T1000 (cell line): ENCODE measurements at regions not wholly inside any gene's neighbourhood (a gene's known extent, or its start where the extent isn't known, plus 50 kb on each side); places are given as distances from the start of the nearest gene placed in this dataset.

Source experiments
- DNase-seq: peaks from one replicate; lab custom pipeline; 2025; ENCODE audit warnings: mixed read lengths; lab: John Stamatoyannopoulos, UW

DNA sequence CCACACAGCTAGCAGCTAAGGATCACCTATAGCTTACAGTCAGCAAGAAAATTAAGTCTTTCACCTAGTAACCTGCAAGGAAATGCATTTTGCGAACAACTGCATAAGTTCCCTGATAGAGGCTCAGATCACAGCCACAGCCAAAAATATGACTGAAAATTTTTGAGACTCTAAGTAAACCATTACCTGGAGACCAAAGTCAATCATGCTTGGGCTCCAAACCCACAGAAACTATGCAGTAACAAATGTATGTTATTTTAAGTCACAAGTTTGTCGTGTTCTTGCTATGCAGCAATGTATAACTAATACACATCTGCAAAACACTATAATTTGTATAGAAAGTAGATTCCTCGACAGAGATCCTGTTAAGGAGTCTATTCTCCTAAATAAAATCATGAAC lies 1025.7 kb upstream of the RAG2 start:
- DNase-seq = no peak

DNA sequence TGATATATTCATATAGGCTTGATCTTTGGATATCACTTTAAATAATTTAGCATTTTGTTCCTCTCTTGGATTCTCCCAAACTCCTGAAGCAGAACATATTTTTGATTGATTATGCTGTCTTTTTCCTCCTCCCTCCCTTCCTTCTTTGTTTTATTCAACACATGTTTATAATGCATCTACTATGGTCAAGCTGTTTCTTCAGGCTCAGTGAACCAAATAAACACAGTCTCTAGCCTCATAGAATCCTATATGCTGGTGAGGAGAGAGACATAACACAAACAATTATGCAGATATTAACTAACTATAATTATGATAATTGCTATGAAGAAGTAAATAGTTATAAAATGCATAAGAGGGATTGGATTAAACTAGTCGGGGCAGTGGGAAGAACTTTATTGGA lies 1023.6 kb upstream of the RAG2 start:
- DNase-seq = no peak

DNA sequence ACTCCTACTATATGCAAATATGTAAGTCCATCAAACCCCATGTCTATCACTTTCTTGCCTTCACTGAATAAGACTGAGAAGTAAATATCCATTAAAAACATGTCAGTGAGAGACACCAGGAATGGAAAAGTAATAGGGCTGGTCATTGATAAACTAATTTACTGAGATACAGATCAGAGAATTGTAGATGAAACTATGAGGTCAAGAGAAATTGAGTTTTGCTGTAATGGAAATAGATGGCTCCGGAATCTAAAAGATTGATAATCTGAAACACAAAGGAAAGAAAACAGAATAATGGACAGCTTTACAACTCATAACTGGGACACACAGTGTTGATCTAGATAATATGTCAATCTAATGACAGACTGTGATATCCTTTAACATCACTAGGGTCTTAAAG lies 1018.3 kb upstream of the RAG2 start:
- no peak for DNase-seq

DNA sequence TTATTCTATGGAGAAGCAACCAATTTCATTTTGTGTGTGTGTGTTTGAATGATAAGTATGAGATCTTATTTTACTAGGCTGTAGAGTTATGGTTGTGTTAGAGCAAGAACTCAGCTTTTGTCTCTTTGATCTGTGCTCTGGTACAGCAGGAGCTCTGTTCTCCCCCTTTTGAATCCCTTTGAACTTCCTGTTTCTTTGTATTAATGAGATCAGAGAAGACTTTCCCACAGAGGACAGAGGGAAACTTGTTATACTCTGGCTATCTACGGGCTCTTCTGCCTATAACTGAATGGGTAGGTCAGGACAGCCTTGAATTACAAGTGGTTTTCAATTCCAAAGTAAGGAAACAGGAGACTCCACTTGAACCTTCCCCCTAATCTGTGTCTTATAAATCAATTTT lies 1015.0 kb upstream of the RAG2 start:
- DNase-seq = no peak

DNA sequence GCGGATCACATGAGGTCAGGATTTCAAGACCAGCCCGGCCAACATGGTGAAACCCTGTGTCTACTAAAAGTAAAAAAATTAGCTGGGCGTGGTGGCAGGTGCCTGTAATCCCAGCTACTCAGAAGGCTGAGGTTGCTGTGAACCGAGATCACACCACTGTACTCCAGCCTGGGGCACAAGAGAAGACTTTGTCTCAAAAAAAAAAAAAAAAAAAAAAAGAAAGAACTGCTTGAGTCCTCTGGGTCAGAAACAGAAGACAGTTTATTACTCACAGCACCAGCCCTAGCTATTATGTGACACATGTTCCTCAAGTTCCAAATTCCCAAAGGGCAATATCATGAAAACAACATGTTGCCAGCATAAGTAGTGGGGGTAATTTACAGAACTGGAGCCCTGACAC lies 1014.1 kb upstream of the RAG2 start:
- no peak for DNase-seq

DNA sequence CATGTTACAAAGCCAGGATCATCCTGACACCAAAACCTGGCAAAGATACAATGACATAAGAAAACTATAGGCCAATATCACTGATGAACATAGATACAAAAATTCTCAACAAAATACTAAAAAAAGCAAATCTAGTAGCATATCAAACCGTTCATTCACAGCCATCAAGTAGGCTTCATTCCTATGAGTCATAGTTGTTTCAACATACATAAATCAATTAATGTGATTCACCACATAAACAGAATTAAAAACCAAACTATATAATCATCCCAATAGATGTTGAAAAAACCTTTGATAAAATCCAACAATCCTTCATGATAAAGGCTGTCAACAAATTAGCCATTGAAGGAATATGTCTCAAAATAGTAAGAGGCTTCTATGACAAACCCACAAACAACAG lies 1007.2 kb upstream of the RAG2 start:
- no peak for DNase-seq

DNA sequence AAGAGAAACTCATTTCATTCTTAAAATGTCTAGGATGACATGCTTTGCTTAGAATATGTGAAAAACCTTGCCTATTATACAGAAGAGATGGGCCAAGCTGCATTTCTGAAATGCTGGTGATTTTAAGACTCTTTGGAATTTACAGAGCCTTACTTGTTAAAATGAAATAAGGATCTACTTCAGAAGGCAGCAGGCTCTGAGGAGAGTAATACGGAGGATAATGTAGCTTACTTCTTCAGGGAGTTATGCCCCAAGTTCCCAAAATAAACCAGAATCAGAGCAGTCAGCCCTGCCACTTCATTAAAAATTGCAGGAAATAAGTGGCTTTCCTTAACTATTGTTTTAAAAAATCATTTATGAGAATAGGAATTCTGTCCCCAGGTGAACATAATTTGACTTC lies 1000.3 kb upstream of the RAG2 start:
- no peak for DNase-seq

DNA sequence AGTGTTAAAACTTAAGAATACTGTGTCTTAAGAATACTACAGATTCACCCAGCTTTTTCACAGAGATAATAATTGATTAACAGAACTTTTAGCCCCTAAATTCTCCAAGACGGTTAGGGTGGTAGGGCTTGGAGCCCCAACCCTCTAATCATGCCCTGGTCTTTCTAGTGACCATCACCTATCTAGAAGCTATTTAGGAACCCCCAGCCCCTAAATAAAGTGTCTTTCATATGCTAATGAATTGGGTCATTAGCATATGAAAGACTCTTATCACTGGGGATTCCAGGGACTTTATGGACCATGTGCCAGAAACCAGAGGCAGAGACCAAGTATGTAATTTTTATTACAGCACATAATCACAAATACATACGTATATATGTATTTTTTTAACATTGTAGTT lies 999.7 kb upstream of the RAG2 start:
- DNase-seq = no peak

DNA sequence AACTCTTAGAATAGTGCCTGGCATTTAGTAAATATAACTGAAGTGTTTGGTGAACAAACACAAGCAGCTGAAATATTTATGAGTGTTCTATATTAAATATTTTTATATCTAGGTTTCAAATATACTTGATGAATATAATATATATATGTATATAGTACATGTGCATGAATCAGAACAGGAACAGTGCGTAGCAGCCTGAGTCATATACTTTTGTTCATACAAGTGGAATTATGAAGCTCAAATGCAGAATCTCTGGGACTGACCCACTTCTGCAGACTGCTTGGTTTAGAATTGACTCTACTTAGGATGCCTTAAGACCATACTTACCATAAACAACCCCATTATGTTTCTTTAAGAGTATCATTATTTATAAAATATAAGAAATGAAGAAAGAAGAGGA lies 997.8 kb upstream of the RAG2 start:
- no peak for DNase-seq

DNA sequence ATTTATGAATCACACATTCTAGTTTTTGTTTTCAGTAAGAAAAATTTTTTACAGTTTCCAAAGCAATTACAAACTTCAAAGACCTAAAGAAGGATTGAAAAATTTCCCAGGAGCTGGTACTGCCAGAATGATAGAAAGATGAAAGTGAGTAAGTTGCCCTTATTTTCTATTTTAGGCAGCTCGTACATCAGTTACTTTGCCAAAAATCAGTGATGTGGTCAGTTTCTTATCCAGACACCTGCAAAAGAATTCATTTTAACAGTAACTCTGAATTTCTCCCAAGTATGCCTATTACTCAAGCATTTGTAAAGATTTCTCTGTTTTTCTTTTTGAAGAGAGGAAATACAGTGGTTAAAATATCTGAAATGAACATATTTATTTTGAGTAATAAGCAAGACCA lies 976.3 kb upstream of the RAG2 start:
- DNase-seq = no peak

DNA sequence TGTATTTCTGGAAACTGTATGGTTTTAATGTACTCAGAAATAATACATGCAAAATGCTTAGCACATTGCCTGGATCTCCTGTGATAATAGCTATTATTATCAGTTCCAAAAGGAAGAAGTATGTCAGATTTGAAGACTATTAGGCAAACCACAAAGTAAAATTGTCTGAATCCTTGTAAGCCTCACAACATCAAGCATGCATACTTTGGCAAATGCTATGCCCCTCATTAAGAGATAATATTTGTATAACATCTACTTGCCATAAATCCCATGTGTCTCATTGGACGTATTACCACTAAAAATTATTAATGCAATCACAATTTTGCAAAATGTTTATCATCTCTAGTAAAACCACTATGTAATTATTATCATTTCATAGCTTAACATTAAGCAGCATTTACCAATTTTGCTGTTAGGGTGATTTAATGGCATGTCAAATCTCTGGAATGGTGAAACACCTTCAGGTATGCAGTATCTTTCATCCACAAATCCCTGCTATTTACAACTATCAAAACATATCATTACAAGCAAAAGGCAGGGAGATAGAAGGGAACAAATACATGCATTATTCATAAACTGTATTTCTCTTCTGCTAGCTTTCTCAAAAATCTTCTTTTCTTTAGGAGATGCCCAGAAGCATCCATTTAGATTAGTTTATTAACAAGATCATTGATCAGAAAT lies 974.6 kb upstream of the RAG2 start:
- no peak for DNase-seq

DNA sequence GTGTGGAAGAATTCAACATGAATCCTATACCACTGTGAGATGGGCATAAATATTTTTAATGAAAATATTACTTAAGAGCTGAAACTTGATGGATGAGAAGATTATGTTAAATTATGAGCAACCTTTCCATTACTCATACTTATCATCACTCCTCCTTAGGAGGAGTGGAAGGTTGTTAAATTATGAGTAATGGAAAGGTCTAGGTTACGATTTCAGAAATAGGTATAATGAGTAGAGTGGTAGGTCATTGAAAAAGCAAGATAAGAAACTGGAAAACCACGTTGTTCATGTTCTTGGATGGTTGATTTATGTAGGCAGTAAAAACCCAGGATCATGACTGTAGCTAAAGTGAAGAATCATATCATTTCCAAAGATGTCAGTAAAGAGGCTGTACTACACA lies 973.2 kb upstream of the RAG2 start:
- no peak for DNase-seq

DNA sequence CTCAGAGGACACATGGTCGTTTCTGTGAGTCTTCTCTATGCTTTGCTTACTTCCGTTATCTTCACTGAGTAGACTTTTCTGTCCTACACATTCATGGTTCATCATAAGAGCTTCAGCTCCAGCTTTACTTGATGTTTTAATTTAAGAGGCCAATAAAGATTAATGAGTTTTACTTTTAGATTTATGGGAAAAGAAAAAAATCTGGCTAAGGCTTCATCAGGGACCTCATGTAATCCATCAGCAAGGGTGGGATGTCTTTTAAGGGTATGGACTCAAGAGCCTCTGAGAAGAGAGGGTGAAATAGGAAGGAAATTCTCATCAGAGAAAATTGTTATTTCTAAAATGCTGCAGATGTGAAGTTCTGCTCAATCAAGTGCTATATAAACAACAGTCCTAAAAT lies 963.0 kb upstream of the RAG2 start:
- DNase-seq = no peak

DNA sequence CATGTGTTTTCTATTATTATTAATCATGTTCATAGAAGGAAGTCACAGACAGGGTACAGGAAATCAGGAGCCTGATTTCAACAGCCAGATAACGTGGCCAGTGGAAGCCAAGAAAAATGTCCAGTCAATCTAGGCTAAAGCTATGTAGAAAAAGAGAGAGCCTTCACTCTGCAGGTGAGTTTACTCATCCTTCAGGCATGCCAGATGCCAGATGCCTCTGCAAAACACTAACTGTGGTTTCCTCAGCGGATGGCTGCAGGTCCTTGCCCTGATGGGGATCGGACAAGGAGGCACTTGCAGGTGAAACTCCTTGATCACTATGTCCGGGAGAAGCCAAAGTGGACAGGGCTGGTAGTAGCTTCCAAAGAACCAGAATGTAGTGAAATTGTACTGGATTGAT lies 962.3 kb upstream of the RAG2 start:
- no peak for DNase-seq

DNA sequence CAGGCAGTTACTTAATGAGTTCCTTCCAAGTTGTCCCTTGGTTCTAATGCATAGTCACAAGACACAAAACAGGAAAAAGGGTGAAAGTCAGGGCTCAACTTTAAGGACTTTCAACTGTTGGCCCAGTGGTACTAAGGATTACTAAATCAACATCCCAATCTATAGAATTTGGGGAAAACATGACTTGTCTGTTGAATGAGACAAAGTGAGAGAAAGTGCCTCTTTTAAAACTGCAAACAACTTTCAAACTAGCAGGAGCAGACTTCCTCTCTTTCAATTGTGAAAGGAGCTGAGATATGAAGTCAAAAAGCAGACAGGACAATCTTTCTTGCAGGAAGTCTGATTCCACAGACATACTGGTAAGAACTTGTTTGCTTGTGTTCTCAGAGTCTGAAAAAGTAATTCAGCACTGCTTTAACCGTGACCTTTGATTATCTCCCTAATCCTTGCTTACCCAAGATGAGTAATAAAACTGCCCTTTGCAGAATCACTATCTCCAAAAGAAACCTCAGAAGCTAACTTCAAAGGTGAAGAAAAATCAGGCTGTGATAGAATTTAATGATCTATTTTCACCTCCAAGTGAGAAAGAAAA lies 960.7 kb upstream of the RAG2 start:
- DNase-seq = no peak

DNA sequence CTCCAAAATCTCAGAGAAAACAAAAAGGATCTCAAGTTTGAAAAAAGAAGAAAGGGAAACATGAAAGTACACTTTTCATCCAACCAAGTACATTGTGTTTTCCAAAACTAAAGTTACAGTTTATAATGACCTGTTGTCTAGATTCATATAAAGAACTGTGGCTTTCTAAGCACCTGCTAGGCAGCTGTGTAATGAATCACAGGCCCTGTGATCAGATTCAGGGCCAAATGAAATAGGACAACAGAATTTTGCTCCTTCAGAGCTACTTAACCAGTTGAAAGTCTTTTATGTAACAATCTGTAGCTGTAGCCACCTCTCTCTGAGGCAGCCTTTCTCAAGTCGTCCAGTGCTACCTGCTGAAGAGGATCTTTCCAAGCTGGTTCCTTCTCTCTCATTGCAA lies 960.0 kb upstream of the RAG2 start:
- no peak for DNase-seq

DNA sequence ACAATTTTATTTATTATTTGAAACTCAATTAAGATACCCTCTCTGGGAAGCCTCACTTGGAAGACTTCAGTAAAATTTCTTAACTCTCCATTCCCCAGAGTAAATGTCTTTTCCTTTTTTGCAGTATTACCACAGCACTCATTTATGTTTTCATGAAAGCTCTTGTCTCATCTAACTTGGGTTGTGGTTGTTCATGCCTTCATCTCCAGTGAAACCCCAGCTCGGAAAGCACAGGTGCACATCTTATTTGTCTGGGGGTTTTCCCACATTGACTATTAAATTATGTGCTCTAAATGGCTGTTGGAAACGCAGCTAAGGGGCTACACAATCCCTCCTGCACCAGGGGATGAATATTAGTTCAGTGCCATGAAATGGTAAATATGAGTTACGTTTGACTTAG lies 954.2 kb upstream of the RAG2 start:
- no peak for DNase-seq

DNA sequence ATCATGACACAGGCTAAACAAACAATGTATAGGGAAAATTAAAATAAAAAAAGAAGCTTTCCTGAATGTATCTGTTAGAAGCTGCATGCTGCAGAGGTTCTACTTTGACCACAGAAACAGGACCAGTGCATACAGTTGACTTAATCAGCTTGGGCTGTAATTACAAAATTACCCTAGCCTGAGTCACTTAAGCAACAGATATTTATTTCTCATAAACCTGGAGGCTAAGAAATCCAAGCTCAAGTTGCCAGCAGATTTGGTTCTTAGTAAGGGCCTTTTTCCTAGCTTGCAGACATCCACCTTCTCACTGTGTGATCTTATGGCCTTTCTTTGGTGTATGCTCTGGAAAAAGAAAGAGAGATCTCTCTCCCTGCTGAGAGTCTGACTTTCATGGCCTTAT lies 946.5 kb upstream of the RAG2 start:
- no peak for DNase-seq

DNA sequence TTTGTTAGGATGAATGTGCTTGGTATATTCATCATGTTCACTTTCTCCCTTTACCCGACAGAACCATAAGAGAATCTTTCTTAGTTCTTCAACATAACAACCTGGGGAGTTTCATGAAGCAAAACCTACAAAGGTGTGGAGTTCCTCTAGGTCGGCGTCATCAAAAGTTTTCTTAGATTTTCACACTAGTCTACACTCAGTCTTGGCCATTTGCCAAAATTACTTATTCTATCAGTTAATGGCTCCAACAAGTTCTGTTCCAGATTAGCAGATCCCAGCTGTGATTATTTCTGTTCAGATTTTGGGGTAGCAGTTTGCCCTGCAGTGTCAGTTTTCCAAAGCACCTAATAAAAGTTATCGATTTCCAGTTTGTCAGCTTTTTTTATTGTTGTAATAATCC lies 935.8 kb upstream of the RAG2 start:
- no peak for DNase-seq

DNA sequence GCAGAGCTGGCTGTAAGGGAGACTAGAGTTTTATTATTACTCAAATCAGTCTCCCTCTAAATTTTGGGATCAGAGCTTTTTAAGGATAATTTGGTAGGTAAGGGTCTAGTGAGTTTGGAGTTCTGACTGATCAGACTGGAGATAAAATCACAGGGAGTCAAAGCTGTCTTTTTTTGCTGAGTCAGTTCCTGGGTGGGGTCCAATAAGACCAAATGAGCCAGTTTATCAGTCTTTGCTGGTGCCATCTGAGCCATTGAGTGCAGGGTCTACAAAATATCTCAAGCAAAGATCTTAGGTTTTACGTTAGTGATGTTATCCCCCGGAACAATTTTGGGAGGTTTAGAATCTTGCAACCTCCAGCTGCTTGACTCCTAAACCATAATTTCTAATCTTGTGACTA lies 935.1 kb upstream of the RAG2 start:
- no peak for DNase-seq

DNA sequence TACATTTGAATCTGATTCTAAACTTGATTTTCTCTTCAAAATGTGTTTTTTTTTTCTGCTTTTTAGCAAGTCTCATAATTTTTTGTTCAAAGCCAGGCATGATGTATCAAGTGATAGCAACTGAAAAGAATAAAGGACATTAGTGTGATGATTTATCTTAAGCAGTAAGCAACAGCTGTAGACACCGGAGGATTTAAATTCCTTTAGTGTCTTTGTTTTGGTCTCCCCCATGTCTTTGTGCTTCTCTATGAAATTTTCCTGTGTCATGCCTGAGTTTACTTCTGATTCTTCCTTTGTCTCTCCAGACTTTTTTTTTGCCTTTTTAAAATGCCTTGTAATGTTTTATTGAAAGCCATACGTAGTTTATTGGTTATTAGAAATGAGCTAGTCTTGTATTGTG lies 934.2 kb upstream of the RAG2 start:
- no peak for DNase-seq

DNA sequence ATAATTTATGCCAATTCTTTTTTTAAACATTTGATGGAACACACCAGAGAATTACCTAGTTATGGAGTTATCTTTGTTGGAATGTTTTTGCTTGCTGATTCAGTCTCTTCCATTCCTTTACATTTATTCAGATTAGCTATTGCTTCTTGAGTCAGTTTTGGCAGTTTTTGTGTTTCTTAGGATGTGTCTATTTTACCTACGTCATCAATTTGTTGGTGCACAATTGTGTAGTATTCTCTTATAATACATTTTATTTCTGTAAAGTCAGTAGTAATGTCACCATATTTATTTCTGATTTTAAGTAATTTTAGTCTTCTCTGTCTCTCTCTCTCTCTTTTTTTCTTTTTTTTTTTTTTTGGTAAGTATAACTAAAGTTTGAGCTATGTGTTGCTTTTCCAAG lies 929.5 kb upstream of the RAG2 start:
- DNase-seq = no peak

DNA sequence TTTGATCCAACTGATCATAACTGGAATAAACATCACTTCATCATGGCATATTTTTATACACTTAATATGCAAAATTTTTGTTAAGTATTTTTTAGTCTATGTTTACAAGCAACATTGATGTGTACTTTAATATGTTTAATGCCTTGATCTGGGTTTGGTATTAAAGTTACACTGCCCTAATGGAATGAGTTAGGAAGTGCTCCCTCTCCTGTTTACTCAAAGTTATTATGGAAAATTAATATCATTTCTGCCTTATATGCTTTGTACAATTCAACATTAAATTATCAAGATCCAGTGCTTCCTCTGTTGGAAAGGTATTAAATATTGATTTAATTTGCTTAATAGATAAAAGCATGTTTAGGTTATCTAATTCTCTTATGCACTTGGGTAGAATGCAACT lies 927.3 kb upstream of the RAG2 start:
- no peak for DNase-seq

DNA sequence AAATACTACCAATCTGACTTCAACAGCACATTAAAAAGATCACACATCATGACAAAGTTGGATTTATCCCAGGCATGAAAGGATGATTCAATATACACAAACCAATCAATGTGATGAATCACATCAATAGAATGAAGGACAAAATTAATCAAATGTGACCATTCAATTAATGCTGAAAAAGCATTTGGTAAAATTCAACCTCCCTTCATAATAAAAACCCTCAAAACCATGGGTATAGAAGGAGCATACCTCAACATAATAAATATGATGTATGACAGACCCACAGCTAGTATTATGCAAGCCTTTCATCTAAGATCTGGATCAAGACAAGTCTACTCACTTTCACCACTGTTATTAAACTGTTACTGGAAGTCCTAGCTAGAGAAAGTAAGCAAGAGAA lies 921.7 kb upstream of the RAG2 start:
- no peak for DNase-seq
